Hepatocyte (in vitro differentiated cells): ENCODE measurements at regions not wholly inside any gene's neighbourhood (a gene's known extent, or its start where the extent isn't known, plus 50 kb on each side); places are given as distances from the start of the nearest gene placed in this dataset.

Source experiments
- EZH2 ChIP-seq: fragments of 200-600 bp; sonication (generic); IDR thresholded peaks from 2 replicates; pipeline ENCODE4 v1.6.1; 2016; ENCODE audit warnings: antibody characterized with exemption, mild to moderate bottlenecking, borderline replicate concordance
- EZH2phosphoT487 ChIP-seq: fragments of 200-600 bp; sonication (generic); IDR thresholded peaks from one replicate; pipeline ENCODE4 v1.6.1; 2018; ENCODE audit warnings: antibody characterized with exemption, mild to moderate bottlenecking, low read depth, moderate library complexity; ENCODE audit not compliant: unreplicated experiment, severe bottlenecking
- TF ChIP-seq, protein P1 (sequence below): fragments of 200-600 bp; sonication (generic); IDR thresholded peaks from 2 replicates; pipeline ENCODE4 v1.5.1; 2016; ENCODE audit warnings: antibody characterized with exemption, mild to moderate bottlenecking; ENCODE audit not compliant: poor library complexity

DNA sequence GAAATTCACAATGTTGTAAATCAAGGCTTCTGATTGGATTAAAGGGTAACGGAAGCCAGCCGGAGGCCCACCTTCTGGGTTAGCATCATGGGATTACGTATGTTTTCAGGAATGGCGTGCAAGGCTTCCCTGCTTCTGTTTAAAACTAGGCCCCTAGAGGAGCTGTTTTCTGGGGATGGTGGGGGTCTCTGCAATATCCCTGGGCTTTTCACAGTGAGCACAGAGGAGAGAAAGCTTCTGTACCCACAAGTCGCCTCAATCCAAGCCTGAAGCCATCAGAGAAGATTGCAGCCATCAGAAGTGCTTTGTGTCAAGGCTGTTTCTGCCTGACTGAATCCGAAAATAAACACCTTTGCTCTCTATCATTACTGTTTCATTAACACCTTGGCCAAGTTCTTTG, 226.9 kb upstream of the SMIM21 start:
- TF ChIP-seq EZH2phosphoT487, result no peak
- TF ChIP-seq, protein P1, sequence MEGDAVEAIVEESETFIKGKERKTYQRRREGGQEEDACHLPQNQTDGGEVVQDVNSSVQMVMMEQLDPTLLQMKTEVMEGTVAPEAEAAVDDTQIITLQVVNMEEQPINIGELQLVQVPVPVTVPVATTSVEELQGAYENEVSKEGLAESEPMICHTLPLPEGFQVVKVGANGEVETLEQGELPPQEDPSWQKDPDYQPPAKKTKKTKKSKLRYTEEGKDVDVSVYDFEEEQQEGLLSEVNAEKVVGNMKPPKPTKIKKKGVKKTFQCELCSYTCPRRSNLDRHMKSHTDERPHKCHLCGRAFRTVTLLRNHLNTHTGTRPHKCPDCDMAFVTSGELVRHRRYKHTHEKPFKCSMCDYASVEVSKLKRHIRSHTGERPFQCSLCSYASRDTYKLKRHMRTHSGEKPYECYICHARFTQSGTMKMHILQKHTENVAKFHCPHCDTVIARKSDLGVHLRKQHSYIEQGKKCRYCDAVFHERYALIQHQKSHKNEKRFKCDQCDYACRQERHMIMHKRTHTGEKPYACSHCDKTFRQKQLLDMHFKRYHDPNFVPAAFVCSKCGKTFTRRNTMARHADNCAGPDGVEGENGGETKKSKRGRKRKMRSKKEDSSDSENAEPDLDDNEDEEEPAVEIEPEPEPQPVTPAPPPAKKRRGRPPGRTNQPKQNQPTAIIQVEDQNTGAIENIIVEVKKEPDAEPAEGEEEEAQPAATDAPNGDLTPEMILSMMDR, result no peak
- TF ChIP-seq EZH2, result no peak
